ENCODE measurements at regions not wholly inside any gene's neighbourhood (a gene's known extent, or its start where the extent isn't known, plus 50 kb on each side); places are given as distances from the start of the nearest gene placed in this dataset.

- FAIRE-seq (no peak), DNase-seq (ENCODE audit: insufficient read length, low spot score) (no peak)
- TF ChIP-seq PAX5 (IDR thresholded peaks at IDR 0.05; ENCODE audit: insufficient read depth, low read length, severe bottlenecking) (no peak), TAF1 (IDR thresholded peaks at IDR 0.05; ENCODE audit: low read depth, low read length) (no peak), POLR2AphosphoS5 (IDR thresholded peaks at IDR 0.05; ENCODE audit: low read depth, low read length) (no peak), SPI1 (IDR thresholded peaks at IDR 0.05; ENCODE audit: low read depth, low read length) (no peak), POU2F2 (IDR thresholded peaks at IDR 0.05; ENCODE audit: low read depth, low read length) (no peak), POLR2A (IDR thresholded peaks at IDR 0.05; ENCODE audit: low read depth, low read length) (no peak)
Observed at GRCh38 chr3:66666362-66666761, 165.5 kb upstream of the LRIG1 start.

- FAIRE-seq: no peak
- no peak for DNase-seq (ENCODE audit: insufficient read length, low spot score)
- no peak for TF ChIP-seq POLR2A (IDR thresholded peaks at IDR 0.05; ENCODE audit: low read depth, low read length)
- TF ChIP-seq TAF1 (IDR thresholded peaks at IDR 0.05; ENCODE audit: low read depth, low read length): no peak
- TF ChIP-seq POU2F2 (IDR thresholded peaks at IDR 0.05; ENCODE audit: low read depth, low read length): no peak
- no peak for TF ChIP-seq POLR2AphosphoS5 (IDR thresholded peaks at IDR 0.05; ENCODE audit: low read depth, low read length)
- no peak for TF ChIP-seq SPI1 (IDR thresholded peaks at IDR 0.05; ENCODE audit: low read depth, low read length)
- no peak for TF ChIP-seq PAX5 (IDR thresholded peaks at IDR 0.05; ENCODE audit: insufficient read depth, low read length, severe bottlenecking)
Observed at GRCh38 chr3:66667263-66667662, 166.4 kb upstream of the LRIG1 start.

DNA sequence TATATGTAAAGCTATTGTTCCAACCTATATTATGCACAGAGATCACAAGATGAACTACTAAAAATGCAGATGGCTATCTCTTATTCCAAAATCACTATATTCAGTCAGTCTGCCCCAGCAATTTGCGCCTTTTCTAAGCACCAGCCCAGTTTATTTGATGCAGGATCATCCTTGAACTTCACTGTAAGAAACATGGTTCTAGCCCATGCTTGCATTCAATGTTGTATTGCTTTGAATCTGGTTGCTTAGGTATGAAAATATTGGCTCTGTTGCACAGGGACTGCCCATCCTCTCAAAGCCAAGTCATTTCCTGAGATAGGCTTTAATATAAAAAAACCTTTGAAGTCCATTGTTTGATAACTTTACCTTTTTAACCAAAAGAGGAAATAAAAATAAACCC lies 170.5 kb upstream of the LRIG1 start:
- no peak for DNase-seq (ENCODE audit: insufficient read length, low spot score)
- TF ChIP-seq POLR2A (IDR thresholded peaks at IDR 0.05; ENCODE audit: low read depth, low read length) (no peak), POU2F2 (IDR thresholded peaks at IDR 0.05; ENCODE audit: low read depth, low read length) (no peak), TAF1 (IDR thresholded peaks at IDR 0.05; ENCODE audit: low read depth, low read length) (no peak), POLR2AphosphoS5 (IDR thresholded peaks at IDR 0.05; ENCODE audit: low read depth, low read length) (no peak), PAX5 (IDR thresholded peaks at IDR 0.05; ENCODE audit: insufficient read depth, low read length, severe bottlenecking) (no peak), SPI1 (IDR thresholded peaks at IDR 0.05; ENCODE audit: low read depth, low read length) (no peak)
- no peak for FAIRE-seq

DNA sequence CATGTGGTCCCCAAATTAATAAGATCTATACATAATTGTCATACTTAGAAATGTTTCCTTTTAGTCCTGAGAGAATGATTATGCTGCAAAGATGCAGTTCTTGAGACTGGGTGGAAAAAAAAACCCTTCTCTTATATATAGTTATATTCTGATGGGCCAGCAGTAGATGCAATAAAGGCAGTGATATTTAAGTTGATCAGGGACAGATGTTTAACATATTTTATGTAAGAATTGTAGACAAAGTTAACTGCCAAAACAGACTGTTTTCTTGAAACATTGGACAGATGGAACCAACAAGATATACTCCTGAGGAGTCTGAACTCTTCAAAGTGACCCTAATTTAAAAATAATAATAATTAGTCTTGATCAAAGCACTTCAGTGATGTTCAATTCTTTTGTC lies 172.0 kb upstream of the LRIG1 start:
- DNase-seq (ENCODE audit: insufficient read length, low spot score): no peak
- no peak for TF ChIP-seq POLR2AphosphoS5 (IDR thresholded peaks at IDR 0.05; ENCODE audit: low read depth, low read length)
- no peak for TF ChIP-seq POU2F2 (IDR thresholded peaks at IDR 0.05; ENCODE audit: low read depth, low read length)
- no peak for TF ChIP-seq PAX5 (IDR thresholded peaks at IDR 0.05; ENCODE audit: insufficient read depth, low read length, severe bottlenecking)
- TF ChIP-seq POLR2A (IDR thresholded peaks at IDR 0.05; ENCODE audit: low read depth, low read length): no peak
- TF ChIP-seq SPI1 (IDR thresholded peaks at IDR 0.05; ENCODE audit: low read depth, low read length): no peak
- TF ChIP-seq TAF1 (IDR thresholded peaks at IDR 0.05; ENCODE audit: low read depth, low read length): no peak
- no peak for FAIRE-seq

- DNase-seq (ENCODE audit: insufficient read length, low spot score) (no peak), FAIRE-seq (no peak)
- no peak for TF ChIP-seq PAX5 (IDR thresholded peaks at IDR 0.05; ENCODE audit: insufficient read depth, low read length, severe bottlenecking)
- no peak for TF ChIP-seq POLR2A (IDR thresholded peaks at IDR 0.05; ENCODE audit: low read depth, low read length)
- no peak for TF ChIP-seq POLR2AphosphoS5 (IDR thresholded peaks at IDR 0.05; ENCODE audit: low read depth, low read length)
- no peak for TF ChIP-seq POU2F2 (IDR thresholded peaks at IDR 0.05; ENCODE audit: low read depth, low read length)
- TF ChIP-seq SPI1 (IDR thresholded peaks at IDR 0.05; ENCODE audit: low read depth, low read length): no peak
- no peak for TF ChIP-seq TAF1 (IDR thresholded peaks at IDR 0.05; ENCODE audit: low read depth, low read length)
Observed at GRCh38 chr3:66673293-66673692, 172.5 kb upstream of the LRIG1 start.

DNA sequence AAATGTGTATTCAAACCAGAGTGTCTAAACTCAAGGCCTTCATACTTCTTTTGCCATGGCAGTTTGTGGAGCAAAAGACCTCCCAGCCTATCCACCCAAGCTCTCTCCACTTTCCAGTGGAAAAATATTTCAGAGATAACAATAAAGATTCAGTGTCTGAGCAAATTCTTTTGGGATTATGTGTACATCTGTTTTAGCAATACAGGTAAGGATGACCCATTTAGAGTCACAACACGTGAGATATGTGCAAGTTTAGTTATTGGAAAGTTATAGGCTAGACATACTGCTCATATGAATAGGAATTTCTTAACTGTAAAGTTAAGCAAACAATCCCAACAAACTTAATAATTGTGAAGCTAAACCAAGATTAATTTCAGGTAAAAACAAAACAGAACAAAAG lies 174.5 kb upstream of the LRIG1 start:
- DNase-seq (ENCODE audit: insufficient read length, low spot score) (no peak), FAIRE-seq (no peak)
- TF ChIP-seq POLR2A (IDR thresholded peaks at IDR 0.05; ENCODE audit: low read depth, low read length) (no peak), POU2F2 (IDR thresholded peaks at IDR 0.05; ENCODE audit: low read depth, low read length) (no peak), POLR2AphosphoS5 (IDR thresholded peaks at IDR 0.05; ENCODE audit: low read depth, low read length) (no peak), TAF1 (IDR thresholded peaks at IDR 0.05; ENCODE audit: low read depth, low read length) (no peak), SPI1 (IDR thresholded peaks at IDR 0.05; ENCODE audit: low read depth, low read length) (no peak), PAX5 (IDR thresholded peaks at IDR 0.05; ENCODE audit: insufficient read depth, low read length, severe bottlenecking) (no peak)

GRCh38 chr3:66692042-66692765 lies 191.4 kb upstream of the LRIG1 start:
- FAIRE-seq (no peak), DNase-seq (ENCODE audit: insufficient read length, low spot score) (no peak)
- TF ChIP-seq POU2F2 (IDR thresholded peaks at IDR 0.05; ENCODE audit: low read depth, low read length) (no peak), SPI1 (IDR thresholded peaks at IDR 0.05; ENCODE audit: low read depth, low read length) (no peak), PAX5 (IDR thresholded peaks at IDR 0.05; ENCODE audit: insufficient read depth, low read length, severe bottlenecking) (no peak), POLR2A (IDR thresholded peaks at IDR 0.05; ENCODE audit: low read depth, low read length) (no peak), TAF1 (IDR thresholded peaks at IDR 0.05; ENCODE audit: low read depth, low read length) (no peak), POLR2AphosphoS5 (IDR thresholded peaks at IDR 0.05; ENCODE audit: low read depth, low read length) (no peak)

DNA sequence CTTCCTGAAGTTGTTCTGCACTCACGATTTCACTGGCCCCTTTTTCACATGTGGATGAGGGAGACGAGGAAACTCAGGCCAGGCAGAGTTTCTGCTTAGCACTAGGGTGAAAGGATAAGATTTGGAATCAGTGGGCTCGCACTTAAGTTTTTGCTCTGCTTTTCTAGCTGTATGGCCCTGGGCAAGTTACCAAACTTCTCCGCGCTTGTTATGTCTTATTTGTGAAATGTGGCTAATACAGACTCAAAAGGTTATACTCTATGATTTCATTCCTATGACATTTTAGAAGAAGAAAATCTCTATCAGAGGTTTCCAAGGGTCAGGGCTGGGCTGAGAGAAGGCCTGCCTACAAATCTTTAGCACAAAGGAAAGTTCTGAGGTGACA lies 191.9 kb upstream of the LRIG1 start:
- TF ChIP-seq POLR2A (IDR thresholded peaks at IDR 0.05; ENCODE audit: low read depth, low read length): no peak
- TF ChIP-seq POU2F2 (IDR thresholded peaks at IDR 0.05; ENCODE audit: low read depth, low read length): no peak
- no peak for TF ChIP-seq POLR2AphosphoS5 (IDR thresholded peaks at IDR 0.05; ENCODE audit: low read depth, low read length)
- no peak for TF ChIP-seq SPI1 (IDR thresholded peaks at IDR 0.05; ENCODE audit: low read depth, low read length)
- TF ChIP-seq TAF1 (IDR thresholded peaks at IDR 0.05; ENCODE audit: low read depth, low read length): no peak
- TF ChIP-seq PAX5 (IDR thresholded peaks at IDR 0.05; ENCODE audit: insufficient read depth, low read length, severe bottlenecking): no peak
- FAIRE-seq: no peak
- no peak for DNase-seq (ENCODE audit: insufficient read length, low spot score)

DNA sequence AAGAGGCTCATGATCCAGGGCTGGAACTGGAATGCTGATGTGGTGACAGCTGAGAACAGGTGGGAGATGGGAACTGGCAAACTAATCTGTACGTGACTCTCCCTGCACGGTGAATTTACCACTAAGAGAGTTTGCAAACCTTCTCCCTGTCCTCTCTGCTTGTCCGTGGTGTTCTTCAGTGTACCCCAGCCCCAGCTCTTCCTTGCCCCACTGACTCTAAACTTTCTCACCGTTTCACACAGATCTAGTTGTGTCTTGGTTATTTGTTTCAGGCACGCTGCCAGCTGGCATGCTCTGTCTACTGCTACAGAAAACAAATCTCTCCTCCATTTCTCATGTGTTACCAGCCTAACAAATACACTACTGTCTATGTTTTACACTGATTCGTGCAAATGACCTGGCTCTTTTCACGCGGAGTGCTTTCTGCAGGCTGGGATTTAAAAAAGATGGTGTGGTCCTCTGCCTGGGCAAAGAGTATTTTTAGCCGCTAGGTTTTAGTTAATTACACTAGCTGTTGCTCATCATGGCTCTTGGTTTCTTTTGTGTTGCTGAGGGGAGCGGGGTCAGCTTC lies 192.7 kb upstream of the LRIG1 start:
- no peak for TF ChIP-seq POLR2A (IDR thresholded peaks at IDR 0.05; ENCODE audit: low read depth, low read length)
- TF ChIP-seq TAF1 (IDR thresholded peaks at IDR 0.05; ENCODE audit: low read depth, low read length): no peak
- TF ChIP-seq SPI1 (IDR thresholded peaks at IDR 0.05; ENCODE audit: low read depth, low read length): no peak
- TF ChIP-seq POU2F2 (IDR thresholded peaks at IDR 0.05; ENCODE audit: low read depth, low read length): no peak
- no peak for DNase-seq (ENCODE audit: insufficient read length, low spot score)
- FAIRE-seq: no peak
